ENCODE measurements at regions not wholly inside any gene's neighbourhood (a gene's known extent, or its start where the extent isn't known, plus 50 kb on each side); places are given as distances from the start of the nearest gene placed in this dataset.

DNA sequence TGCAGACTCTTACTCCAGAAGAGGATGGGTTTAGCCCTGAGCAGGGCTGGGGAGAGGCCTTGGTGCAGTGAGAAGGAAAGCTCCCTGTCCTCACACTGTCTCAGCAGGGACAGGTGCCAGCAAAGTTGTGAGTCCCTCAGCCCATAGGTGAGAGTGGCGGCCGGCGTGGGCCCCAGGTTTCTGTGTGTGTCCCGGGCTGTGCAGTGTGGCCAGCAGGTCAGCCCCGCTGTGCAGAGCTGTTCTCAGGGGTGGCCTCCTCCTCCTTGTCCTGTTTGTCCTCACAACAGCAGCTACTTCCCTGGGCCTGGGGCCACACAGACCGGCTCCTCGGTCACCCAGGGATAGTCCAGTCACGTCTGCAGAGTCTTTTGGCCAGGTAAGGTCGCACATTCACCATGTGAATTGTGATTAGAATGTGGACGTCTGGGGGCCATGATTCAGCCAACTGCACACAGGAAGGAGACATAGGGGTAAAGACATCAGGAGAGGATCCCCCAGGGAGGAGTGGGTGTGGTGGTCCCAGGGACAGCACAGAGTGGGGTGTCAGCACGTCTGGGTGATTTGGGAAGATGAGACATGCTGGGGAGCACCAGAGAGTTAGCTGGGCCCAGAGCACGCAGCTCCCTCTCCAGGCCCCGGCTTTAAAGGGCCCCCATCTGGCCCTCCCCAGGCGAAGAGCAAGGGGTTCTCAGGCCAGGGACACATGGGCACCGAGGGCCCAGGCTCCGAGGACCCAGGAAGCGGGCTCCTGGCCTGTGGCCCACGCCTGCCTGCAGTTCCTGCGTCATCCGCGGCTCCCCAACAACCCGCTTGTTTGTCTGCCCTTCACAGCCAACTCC lies 81.6 kb downstream of the MYEOV start:
- TF ChIP-seq BCL11B (tag by site-specific recombination; IDR thresholded peaks at IDR 0.05; ENCODE audit: low read depth) (no peak), TCF7L2 (IDR thresholded peaks at IDR 0.05; ENCODE audit: borderline replicate concordance, low read depth, low read length) (no peak), ZNF585B (tag by site-specific recombination; IDR thresholded peaks at IDR 0.05) (no peak), ZNF23 (tag by site-specific recombination; IDR thresholded peaks at IDR 0.05; ENCODE audit: borderline replicate concordance) (no peak), KLF7 (tag by site-specific recombination; IDR thresholded peaks at IDR 0.05; ENCODE audit: borderline replicate concordance) (no peak), ZNF133 (tag by site-specific recombination; IDR thresholded peaks at IDR 0.05) (no peak), IKZF3 (tag by site-specific recombination; IDR thresholded peaks at IDR 0.05) (no peak), KLF8 (tag by site-specific recombination; IDR thresholded peaks at IDR 0.05) (no peak), ZNF677 (tag by site-specific recombination; IDR thresholded peaks at IDR 0.05) (no peak), ZNF292 (tag by site-specific recombination; IDR thresholded peaks at IDR 0.05; ENCODE audit: borderline replicate concordance, low read depth) (no peak), ZFP41 (tag by site-specific recombination; IDR thresholded peaks at IDR 0.05; ENCODE audit: borderline replicate concordance) (no peak), PBX3 (CRISPR knock-in tag; IDR thresholded peaks at IDR 0.05) (no peak)
- TF ChIP-seq, protein P1, sequence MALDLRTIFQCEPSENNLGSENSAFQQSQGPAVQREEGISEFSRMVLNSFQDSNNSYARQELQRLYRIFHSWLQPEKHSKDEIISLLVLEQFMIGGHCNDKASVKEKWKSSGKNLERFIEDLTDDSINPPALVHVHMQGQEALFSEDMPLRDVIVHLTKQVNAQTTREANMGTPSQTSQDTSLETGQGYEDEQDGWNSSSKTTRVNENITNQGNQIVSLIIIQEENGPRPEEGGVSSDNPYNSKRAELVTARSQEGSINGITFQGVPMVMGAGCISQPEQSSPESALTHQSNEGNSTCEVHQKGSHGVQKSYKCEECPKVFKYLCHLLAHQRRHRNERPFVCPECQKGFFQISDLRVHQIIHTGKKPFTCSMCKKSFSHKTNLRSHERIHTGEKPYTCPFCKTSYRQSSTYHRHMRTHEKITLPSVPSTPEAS (tag by site-specific recombination; IDR thresholded peaks at IDR 0.05): no peak
- TF ChIP-seq, protein P2, sequence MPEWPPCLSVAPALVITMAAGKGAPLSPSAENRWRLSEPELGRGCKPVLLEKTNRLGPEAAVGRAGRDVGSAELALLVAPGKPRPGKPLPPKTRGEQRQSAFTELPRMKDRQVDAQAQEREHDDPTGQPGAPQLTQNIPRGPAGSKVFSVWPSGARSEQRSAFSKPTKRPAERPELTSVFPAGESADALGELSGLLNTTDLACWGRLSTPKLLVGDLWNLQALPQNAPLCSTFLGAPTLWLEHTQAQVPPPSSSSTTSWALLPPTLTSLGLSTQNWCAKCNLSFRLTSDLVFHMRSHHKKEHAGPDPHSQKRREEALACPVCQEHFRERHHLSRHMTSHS (tag by site-specific recombination; IDR thresholded peaks at IDR 0.05): no peak
- ChIA-PET POLR2A (no interaction called here), CTCF (no interaction called here)
- no peaks in the 10 kb centered on the region for H3K9me3 ChIP-seq (ENCODE audit: control insufficient read depth, insufficient read depth, low read depth, low read length)
- no peak overlapping the region for H3K27ac ChIP-seq (ENCODE audit: extremely low read depth, low read depth, low read length)
- no peaks in the 10 kb centered on the region for H3K36me3 ChIP-seq (ENCODE audit: control insufficient read depth in 2 of 2, insufficient read depth in 1 of 2, low read length in 2 of 2)
- no peaks in the 10 kb centered on the region for H3K4me1 ChIP-seq (ENCODE audit: control insufficient read depth, insufficient read depth, low read length)
- no peak overlapping the region for H3K4me3 ChIP-seq (ENCODE audit: low read depth, low read length)

- Histone ChIP-seq H3K4me1 (ENCODE audit: control insufficient read depth, insufficient read depth, low read length) (no peaks in the 10 kb centered on the region), H3K9me3 (ENCODE audit: control insufficient read depth, insufficient read depth, low read depth, low read length) (no peaks in the 10 kb centered on the region), H3K4me3 (ENCODE audit: low read depth, low read length) (no peak overlapping the region), H3K36me3 (ENCODE audit: control insufficient read depth in 2 of 2, insufficient read depth in 1 of 2, low read length in 2 of 2) (no peaks in the 10 kb centered on the region), H3K27ac (ENCODE audit: extremely low read depth, low read depth, low read length) (no peak overlapping the region)
- ChIA-PET CTCF (no interaction called here), POLR2A (no interaction called here)
- TF ChIP-seq ZNF501 (tag by site-specific recombination; IDR thresholded peaks at IDR 0.05): no peak
Observed at GRCh38 chr11:69376155-69377028, 82.4 kb downstream of the MYEOV start.

Measured in HEK293 (cell line).